ENCODE measurements at regions not wholly inside any gene's neighbourhood (a gene's known extent, or its start where the extent isn't known, plus 50 kb on each side); places are given as distances from the start of the nearest gene placed in this dataset.
"Not testable (repeated sequence)": the region's sequence is repeated elsewhere in the genome, so short reads cannot be mapped to it uniquely, and the experiment has no call there.

- no peak for DNase-seq
Measured at GRCh38 chr11:134611537-134611936, 199.5 kb upstream of the B3GAT1 start.

GRCh38 chr11:134610116-134610910 is 198.3 kb upstream of the B3GAT1 start:
- DNase-seq = no peak

DNA sequence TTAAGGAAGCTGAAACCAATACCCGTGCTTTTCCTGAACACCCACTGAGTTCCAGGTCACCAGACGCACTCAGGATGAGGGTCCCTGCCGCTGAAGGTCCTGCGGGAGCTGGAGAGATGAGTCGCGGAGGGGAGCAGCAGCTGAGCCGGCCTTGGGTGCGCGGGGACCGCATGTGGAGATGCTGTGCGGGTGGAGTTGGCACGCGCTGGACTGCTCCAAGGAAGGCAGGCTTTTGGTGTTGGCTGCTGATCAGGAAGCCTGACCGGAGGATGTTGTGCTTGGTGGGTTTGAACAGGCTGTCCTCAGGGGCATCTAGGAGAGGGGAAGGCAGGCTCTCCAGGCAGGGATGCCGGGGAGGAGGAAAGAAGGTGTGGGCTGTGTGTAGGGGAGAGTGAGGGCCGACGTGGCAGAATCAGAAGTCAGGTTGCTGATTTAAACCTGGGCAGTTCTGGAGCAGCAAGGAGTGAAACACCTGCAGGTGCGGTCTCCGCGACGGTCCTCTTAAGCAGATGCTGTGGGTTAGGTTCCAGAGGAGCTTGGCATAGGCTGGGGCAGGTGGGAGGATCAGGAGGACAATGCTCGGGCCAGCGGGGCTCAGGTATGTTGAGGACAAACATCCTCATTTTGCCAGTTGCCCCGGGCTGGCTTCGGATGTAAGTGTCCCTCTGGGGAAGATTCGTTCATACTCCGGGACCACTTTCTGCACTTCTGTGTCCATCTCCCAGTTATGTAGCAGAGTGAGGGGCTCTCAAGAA is 197.5 kb upstream of the B3GAT1 start:
- DNase-seq = no peak

DNA sequence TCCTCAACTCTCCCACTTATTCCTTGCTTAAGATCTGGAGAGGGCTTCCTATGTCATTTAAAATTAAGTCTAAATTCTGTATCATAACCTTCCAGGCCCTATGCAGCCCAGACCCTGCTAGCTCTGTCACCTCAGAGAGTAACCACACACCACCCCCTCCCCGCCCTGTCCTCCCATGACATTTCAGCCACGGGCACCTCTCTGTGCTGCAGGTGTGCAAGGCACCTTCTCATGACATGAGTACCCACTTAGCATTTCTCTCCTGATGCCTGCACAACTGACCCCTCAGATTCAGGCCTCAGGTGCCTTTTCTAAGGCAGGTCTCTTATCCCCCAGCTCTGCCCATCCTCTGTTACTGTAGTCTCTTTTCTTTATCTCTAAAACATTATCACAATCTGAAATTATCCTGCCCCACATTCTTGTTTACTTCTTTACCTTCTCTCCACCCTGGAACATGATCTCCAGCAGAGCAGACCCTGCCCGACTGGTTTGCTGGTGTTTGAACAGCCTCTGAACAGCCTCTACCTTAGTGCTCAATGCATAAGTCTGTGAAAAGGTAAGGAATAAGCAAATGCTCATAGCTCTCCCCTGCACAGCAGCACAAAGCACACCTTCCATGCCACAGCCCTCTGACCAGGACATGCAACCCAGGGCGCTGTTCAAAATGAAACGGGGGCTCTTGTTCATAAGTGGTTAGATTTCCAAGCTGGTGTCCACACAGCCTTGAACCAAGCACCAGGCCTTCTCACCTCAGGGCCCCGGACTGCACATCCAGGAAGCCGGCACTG is 196.1 kb upstream of the B3GAT1 start:
- DNase-seq = no peak

- no peak for DNase-seq
Measured at GRCh38 chr11:134606251-134606650, 194.2 kb upstream of the B3GAT1 start.

GRCh38 chr11:134604886-134605285 is 192.8 kb upstream of the B3GAT1 start:
- no peak for DNase-seq

DNA sequence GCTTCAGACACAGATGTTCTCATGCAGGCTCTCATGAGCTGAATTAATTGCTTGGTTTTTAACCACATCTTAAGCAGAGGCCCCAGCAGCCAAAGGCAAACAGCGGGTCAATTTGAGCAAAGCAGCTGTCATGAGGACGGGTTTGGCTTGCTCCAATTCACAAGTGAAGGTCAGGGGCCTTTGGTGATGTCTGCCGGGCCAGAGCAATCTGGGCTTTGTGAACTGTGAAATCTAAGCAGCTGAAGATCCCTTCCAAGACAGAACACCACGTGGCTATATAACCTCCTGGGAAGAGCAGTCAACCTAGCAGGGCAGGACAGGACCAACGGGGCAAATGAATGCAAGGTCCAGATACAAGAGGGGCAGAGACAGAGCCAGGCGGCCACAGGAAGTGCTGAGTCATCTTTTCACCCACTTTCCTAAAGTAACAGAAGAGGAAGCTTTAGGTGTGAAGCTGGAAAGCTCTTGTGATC is 187.3 kb upstream of the B3GAT1 start:
- DNase-seq = no peak

DNA sequence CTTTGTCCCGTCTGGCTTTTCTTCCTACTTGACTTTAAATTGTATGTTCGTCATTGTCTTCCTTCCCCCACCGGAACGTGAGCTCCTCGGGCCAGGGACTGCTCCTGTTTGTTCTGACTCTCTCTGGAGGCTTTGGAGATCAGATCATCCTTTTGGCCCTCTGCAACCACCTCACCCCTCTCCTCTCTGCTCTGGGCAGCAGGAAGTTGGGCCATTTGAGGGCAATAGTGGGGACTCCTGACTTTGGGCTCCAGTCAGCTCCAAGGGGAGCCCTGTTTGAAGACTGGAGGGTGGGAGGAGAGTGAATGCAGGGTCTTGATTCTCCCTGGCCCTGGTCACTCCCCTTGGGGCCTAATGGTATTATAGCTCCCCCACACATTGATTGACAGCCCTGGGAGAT is 186.3 kb upstream of the B3GAT1 start:
- no peak for DNase-seq

DNA sequence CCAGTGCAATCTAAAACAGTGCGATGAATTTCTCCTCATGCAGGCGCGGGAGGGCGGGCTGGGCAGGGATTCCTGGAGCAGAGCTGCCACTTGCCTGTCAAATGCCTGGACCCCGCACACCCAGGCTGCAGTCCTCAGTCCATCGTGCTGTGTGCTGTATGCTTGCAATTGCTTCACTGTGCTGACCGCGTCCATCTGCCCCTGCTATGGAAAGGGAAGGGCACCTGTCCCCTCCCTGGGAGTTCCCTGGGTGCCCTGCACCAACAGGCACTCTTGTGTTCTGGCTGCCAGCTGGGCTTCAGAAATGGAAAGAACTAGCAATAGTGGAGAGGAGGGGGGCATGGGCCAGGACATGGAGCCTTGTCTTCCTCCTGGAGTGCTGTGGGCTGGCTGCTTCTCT is 185.4 kb upstream of the B3GAT1 start:
- no peak for DNase-seq

DNA sequence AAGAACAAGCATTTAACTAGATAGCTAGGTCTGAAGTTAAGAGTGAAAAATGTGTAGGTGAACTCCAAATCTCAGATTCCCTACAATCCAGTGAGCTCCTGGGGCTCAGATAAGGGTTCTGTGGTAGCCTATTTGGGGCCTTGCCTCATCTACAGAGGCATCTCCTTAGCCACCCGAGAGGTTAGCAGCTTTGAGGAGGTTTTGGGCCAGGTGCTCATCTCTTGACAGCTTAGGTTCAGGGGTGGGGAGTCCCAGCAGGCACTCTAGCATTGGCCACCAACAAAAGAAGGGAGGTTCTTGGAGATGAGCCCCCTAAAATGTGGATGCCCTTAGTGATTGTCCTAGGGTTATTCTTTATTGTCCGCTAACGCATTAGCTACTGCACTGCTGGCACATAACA is 184.4 kb upstream of the B3GAT1 start:
- DNase-seq = no peak

DNA sequence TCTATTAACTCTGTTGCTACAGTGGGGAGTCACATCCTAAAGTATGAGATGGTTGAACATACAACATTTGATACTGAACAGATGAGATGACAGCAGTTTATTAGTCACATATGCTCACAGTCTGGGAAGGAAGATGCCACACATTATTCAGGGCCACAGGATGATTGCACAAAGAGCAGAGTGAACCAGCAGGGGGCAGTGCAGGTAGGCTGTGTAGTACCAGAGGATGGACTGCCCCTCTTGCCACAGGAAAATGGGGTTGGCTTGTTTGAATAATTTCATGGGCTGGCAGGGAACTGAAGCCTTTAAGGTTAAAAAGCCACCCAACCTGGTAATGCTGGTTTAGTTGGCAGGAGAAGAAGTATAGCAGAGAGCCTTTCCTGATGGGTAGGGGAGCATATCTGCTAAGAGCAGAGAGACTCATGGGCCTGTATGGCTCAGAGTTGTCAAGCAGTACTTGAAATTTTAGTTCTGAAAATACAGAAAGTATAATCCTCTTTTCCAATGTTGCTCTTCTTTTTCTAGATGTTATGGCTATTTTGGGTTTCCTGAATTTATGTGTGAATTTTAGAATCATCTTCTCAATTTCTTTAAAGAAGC is 180.4 kb upstream of the B3GAT1 start:
- peak; percentile 44 for DNase-seq

- DNase-seq = no peak
Measured at GRCh38 chr11:134591338-134591737, 179.3 kb upstream of the B3GAT1 start.

DNA sequence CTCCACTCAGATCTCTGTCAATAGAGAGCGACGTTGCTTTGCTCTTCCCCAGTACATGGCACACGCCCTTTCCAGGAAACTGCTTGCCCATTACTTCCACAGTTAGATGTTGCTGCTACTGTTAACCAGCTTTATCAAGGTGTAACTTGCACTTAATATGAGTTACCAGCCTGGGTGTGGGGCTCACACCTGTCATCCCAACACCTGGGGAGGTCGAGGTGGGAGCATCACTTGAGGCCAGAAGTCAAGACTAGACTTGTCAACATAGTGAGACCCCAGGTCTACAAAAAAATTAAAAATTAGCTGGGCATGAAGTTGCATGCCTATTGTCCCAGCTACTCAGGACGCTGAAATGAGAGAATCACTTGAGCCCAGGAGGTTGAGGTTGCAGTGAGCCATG is 177.1 kb upstream of the B3GAT1 start:
- DNase-seq = no peak

GRCh38 chr11:134588460-134589110 is 176.5 kb upstream of the B3GAT1 start:
- DNase-seq = not testable (repeated sequence)

GRCh38 chr11:134587345-134587744 is 175.3 kb upstream of the B3GAT1 start:
- no peak for DNase-seq

DNA sequence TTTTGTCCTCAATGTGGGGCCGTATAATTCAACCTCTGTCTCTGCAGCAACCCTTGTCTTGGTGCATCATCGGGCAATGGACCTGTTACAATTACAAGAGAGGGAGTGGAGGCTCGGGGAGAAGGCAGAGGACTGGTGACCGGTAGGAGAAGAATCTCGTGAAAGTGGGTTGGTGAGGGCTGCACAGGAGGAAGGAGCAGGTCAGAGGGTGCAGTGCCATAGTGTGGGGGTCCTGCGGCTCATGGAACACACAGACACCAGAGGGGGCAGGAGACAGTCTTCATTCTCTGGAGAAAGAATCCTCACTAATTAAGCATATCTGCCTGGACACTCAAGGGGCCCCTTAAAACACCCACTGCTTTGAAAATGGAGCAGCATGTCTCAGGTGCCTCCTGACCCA is 174.7 kb upstream of the B3GAT1 start:
- no peak for DNase-seq

- no peak for DNase-seq
Measured at GRCh38 chr11:134585666-134586610, 173.9 kb upstream of the B3GAT1 start.

- DNase-seq = no peak
Measured at GRCh38 chr11:134584706-134585445, 172.8 kb upstream of the B3GAT1 start.

DNA sequence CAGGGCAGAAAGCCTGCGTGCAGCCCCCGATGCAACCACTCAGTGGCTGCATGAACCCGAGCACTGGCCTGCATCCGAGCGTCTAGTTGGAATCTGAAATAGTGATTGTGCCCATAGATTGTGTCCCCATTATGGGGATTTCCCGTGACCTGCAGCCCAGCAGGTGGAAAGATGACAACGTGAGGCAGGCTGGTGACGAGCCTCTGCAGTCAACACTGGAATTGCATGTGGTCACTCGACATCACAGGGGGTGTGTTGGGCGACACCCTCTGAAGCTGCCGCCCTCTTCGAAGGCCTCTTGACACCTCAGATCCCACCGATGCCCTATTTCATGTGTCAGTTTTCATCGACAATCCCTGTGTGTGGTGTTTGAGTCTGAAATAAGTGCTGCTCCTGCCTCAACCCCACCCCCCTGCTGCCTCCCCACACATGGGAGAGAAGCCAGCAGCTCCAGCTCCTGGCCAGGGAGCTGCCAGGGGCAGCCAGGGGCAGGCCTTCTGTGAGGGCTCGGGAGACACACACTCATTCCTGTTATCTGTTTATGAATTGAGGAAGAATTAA is 172.0 kb upstream of the B3GAT1 start:
- DNase-seq = no peak

DNA sequence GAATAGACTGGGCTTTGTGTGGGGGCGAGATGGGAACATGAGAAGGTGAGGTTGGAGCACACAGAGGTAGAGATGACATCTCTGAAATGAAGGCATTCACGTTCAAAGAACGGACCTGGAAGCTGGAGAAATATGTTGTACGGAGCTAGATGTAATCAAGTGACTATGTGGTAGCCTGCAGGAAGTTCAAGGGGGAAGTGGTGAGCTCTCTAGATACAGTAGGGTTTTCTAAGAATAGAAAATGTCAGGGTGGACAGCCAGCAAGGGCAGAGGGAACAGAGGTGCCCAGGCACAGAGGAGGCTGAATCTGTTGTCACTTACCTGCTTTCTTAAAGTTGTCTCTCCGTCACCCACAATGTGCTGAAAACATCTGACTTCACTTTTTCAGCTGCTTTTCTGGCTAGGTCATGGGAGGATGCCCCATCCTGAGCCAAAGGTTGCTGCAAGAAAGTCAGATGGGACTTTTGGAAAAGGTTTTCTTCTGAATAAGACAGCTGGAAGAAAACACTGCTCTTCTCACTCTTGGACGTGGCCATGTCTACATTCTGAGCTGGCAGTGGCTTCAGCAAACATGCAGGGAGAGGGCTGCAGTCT is 171.5 kb upstream of the B3GAT1 start:
- DNase-seq = no peak
